ENCODE measurements at regions not wholly inside any gene's neighbourhood (a gene's known extent, or its start where the extent isn't known, plus 50 kb on each side); places are given as distances from the start of the nearest gene placed in this dataset.

DNA sequence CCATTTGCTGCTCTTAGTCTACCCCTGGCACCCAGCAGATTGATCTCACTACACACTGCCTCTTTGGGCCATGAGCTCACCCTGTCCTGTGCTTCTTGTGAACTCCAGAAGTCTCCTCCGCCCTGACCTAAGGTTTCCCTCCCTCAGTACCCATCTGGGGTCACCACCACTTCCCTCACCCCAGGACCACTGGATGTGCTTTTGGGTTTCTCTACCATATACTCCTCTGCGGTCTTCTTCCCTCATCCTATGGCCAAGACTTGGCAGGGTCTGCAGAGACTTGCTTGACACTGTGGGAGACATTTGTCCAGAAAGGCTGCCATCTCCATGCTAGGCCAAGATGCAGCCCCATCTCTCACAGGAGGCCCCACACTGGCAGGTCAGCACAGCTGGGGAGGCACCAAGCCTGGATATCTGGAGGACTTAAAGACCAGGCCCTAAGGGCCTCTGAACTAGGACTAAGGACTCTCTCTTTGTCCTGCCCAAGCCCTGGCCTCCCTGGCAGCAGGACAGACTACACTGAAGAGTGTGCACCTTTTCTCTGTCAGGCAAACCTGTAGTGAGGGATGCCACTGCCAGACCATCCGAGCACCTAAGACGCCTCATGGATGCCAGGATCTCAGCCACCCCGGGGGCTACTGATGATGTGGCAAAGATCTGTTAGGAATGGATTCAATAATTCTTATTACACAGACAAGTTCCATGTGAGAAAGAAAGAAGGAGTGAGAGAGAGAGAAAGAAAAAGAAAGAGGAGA lies 134.6 kb downstream of the ZNF467 start:
- Histone ChIP-seq H3K4me2 (ENCODE audit: insufficient read depth, low read length) (no peak overlapping the region), H3K27me3 (ENCODE audit: insufficient read depth, low read length) (peaks cover 2% of the 10 kb centered on the region), H3K4me1 (ENCODE audit: insufficient read depth, low read length) (no peaks in the 10 kb centered on the region), H3K4me3 (ENCODE audit: insufficient read depth, low read length) (no peak overlapping the region), H3K27ac (ENCODE audit: low read depth, low read length) (no peak overlapping the region), H2AFZ (ENCODE audit: low read length) (no peak overlapping the region), H3K79me2 (ENCODE audit: insufficient read depth, low read length) (no peaks in the 10 kb centered on the region), H3K36me3 (ENCODE audit: insufficient read depth, low read length) (no peaks in the 10 kb centered on the region), H3K9me3 (ENCODE audit: low read depth, low read length) (no peaks in the 10 kb centered on the region), H4K20me1 (ENCODE audit: insufficient read depth, low read length) (no peaks in the 10 kb centered on the region)
- TF ChIP-seq, protein P1, sequence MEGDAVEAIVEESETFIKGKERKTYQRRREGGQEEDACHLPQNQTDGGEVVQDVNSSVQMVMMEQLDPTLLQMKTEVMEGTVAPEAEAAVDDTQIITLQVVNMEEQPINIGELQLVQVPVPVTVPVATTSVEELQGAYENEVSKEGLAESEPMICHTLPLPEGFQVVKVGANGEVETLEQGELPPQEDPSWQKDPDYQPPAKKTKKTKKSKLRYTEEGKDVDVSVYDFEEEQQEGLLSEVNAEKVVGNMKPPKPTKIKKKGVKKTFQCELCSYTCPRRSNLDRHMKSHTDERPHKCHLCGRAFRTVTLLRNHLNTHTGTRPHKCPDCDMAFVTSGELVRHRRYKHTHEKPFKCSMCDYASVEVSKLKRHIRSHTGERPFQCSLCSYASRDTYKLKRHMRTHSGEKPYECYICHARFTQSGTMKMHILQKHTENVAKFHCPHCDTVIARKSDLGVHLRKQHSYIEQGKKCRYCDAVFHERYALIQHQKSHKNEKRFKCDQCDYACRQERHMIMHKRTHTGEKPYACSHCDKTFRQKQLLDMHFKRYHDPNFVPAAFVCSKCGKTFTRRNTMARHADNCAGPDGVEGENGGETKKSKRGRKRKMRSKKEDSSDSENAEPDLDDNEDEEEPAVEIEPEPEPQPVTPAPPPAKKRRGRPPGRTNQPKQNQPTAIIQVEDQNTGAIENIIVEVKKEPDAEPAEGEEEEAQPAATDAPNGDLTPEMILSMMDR (IDR thresholded peaks at IDR 0.05; ENCODE audit: extremely low read depth, low read depth, low read length): no peak
- DNase-seq (ENCODE audit: insufficient read length, low spot score, missing footprints): no peak

DNA sequence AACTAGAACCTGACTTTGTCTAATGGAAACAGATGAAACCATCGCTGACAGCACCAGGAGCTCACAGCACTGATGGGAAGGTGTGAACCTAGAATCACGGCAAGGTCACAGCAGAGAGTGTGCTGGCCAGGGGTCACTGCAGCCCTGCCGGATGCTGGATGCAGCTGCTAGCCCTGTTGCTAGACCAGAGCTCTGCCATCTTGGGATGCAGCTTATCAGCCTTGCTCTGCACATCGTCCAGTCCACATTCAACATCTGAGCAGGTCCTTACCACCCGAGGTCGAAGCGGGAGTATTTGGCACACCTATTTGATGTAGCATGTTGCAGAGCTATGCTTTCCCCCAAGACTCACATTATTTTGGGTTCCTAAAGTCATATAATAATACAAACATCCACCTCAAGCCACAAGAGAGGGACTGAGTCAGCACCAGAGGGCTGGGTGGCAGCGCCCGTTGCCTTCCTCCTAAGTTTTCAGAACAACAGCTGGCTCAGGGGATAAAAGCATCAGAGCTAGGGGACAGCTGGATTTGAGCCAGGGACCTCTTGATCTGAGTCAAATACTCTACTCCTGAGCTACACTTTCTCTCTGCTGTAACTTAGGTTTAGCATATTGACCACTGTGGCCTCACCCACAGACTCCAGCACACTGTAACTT lies 135.3 kb downstream of the ZNF467 start:
- Histone ChIP-seq H3K79me2 (ENCODE audit: insufficient read depth, low read length) (no peaks in the 10 kb centered on the region), H3K27ac (ENCODE audit: low read depth, low read length) (no peak overlapping the region), H3K9me3 (ENCODE audit: low read depth, low read length) (no peaks in the 10 kb centered on the region), H3K27me3 (ENCODE audit: insufficient read depth, low read length) (peaks cover 5% of the 10 kb centered on the region), H3K4me2 (ENCODE audit: insufficient read depth, low read length) (no peak overlapping the region), H3K4me3 (ENCODE audit: insufficient read depth, low read length) (no peak overlapping the region), H2AFZ (ENCODE audit: low read length) (no peak overlapping the region), H3K4me1 (ENCODE audit: insufficient read depth, low read length) (no peaks in the 10 kb centered on the region), H4K20me1 (ENCODE audit: insufficient read depth, low read length) (no peaks in the 10 kb centered on the region), H3K36me3 (ENCODE audit: insufficient read depth, low read length) (no peaks in the 10 kb centered on the region)
- DNase-seq (ENCODE audit: insufficient read length, low spot score, missing footprints): no peak
- TF ChIP-seq, protein P1 (IDR thresholded peaks at IDR 0.05; ENCODE audit: extremely low read depth, low read depth, low read length): no peak

DNA sequence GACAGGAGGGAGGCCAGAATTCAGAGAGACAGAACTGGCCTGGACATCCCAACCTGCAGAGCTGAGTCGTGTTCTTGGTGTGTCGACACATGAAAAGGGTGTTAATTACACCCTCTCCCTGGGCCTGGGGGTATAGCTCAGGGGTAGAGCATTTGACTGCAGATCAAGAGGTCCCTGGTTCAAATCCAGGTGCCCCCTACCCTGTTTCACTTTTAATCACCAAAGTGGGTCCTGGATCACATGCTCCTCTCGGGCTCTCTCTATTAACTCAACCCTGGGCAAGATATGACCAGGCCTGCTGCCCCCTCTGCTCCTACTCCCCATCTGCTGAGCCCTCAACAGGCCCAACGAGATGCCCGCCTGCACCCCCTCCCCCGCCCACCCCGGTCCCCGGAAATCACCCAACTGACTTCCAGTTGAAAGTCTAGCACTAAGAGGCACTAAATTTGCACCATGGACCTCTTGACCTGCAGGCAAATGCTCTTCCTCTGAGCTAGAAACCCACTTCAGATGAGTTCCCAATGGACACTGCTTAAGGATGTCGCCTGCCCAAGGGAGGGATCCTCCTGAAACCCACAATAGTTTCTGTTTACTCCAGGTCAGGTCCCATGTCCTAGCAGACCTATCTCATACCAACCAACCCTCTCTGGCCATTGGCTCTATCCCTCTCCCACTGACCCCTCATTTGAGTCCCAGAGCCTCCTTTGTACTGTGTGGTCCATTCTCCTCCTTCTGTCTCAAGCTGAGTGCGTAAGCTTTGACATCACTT lies 137.6 kb downstream of the ZNF467 start:
- no peaks in the 10 kb centered on the region for H3K9me3 ChIP-seq (ENCODE audit: low read depth, low read length)
- H2AFZ ChIP-seq (ENCODE audit: low read length): no peak overlapping the region
- no peaks in the 10 kb centered on the region for H3K36me3 ChIP-seq (ENCODE audit: insufficient read depth, low read length)
- H3K4me1 ChIP-seq (ENCODE audit: insufficient read depth, low read length): no peaks in the 10 kb centered on the region
- TF ChIP-seq, protein P1 (IDR thresholded peaks at IDR 0.05; ENCODE audit: extremely low read depth, low read depth, low read length): no peak
- no peaks in the 10 kb centered on the region for H4K20me1 ChIP-seq (ENCODE audit: insufficient read depth, low read length)
- H3K27me3 ChIP-seq (ENCODE audit: insufficient read depth, low read length): peaks cover 11% of the 10 kb centered on the region
- no peaks in the 10 kb centered on the region for H3K79me2 ChIP-seq (ENCODE audit: insufficient read depth, low read length)
- DNase-seq (ENCODE audit: insufficient read length, low spot score, missing footprints): no peak
- H3K4me3 ChIP-seq (ENCODE audit: insufficient read depth, low read length): no peak overlapping the region
- no peak overlapping the region for H3K27ac ChIP-seq (ENCODE audit: low read depth, low read length)
- H3K4me2 ChIP-seq (ENCODE audit: insufficient read depth, low read length): no peak overlapping the region

Measured in osteoblast (primary cell).